Smooth muscle cell (in vitro differentiated cells): ENCODE measurements at regions not wholly inside any gene's neighbourhood (a gene's known extent, or its start where the extent isn't known, plus 50 kb on each side); places are given as distances from the start of the nearest gene placed in this dataset.

ENCODE experiments used
- DNase-seq: peaks from one replicate; lab custom pipeline; 2025; ENCODE audit not compliant: unreplicated experiment; lab: John Stamatoyannopoulos, UW
- H2AFZ ChIP-seq: fragments of 200-600 bp; sonication (generic); 2 replicates; pipeline ENCODE4 v1.6.0; 2016; ENCODE audit warnings: antibody characterized with exemption, low read depth, mild to moderate bottlenecking
- H3F3A ChIP-seq: fragments of 200-600 bp; sonication (generic); 2 replicates; pipeline ENCODE4 v1.6.0; 2017; ENCODE audit warnings: antibody characterized with exemption, low read depth
- H3K27ac ChIP-seq: fragments of 200-600 bp; sonication (generic); 2 replicates; pipeline ENCODE4 v1.5.1; 2016; ENCODE audit warnings: low read depth, mild to moderate bottlenecking
- H3K27me3 ChIP-seq: fragments of 200-600 bp; sonication (generic); 2 replicates; pipeline ENCODE4 v1.6.1; 2016; ENCODE audit warnings: low read depth, mild to moderate bottlenecking
- H3K36me3 ChIP-seq: fragments of 200-600 bp; sonication (generic); 2 replicates; pipeline ENCODE4 v1.5.1; 2016; ENCODE audit warnings: low read depth
- H3K4me1 ChIP-seq: fragments of 200-600 bp; sonication (generic); 2 replicates; pipeline ENCODE4 v1.5.1; 2016; ENCODE audit warnings: low read depth
- H3K4me2 ChIP-seq: fragments of 200-600 bp; sonication (generic); 2 replicates; pipeline ENCODE4 v1.6.0; 2016; ENCODE audit warnings: mild to moderate bottlenecking
- H3K4me3 ChIP-seq: fragments of 200-600 bp; sonication (generic); 2 replicates; pipeline ENCODE4 v1.5.1; 2016; ENCODE audit warnings: mild to moderate bottlenecking
- H3K79me2 ChIP-seq: fragments of 200-600 bp; sonication (generic); 2 replicates; pipeline ENCODE4 v1.6.0; 2016; ENCODE audit warnings: low read depth, mild to moderate bottlenecking
- H3K9ac ChIP-seq: fragments of 200-600 bp; sonication (generic); 2 replicates; pipeline ENCODE4 v1.6.0; 2016; ENCODE audit warnings: low read depth
- H3K9me3 ChIP-seq: fragments of 200-600 bp; sonication (generic); replicated peaks from 2 replicates; pipeline ENCODE4 v1.5.1; 2016; ENCODE audit warnings: low read depth
- H4K20me1 ChIP-seq: fragments of 200-600 bp; sonication (generic); 2 replicates; pipeline ENCODE4 v1.6.0; 2016; ENCODE audit warnings: low read depth
- WGBS: methylation state at CpG from one replicate; pipeline ENCODE4 v1.1.7; 2016; ENCODE audit warnings: low lambda C conversion rate; 5-methylcytosine and 5-hydroxymethylcytosine counted together
- TF ChIP-seq, protein P1 (sequence below): fragments of 200-600 bp; sonication (generic); IDR thresholded peaks from 2 replicates; pipeline ENCODE4 v1.5.1; 2017; ENCODE audit warnings: borderline replicate concordance, mild to moderate bottlenecking, antibody characterized with exemption; ENCODE audit not compliant: insufficient read depth, poor library complexity, severe bottlenecking

- H3F3A ChIP-seq: no peaks in the 10 kb centered on the region
- H4K20me1 ChIP-seq: no peaks in the 10 kb centered on the region
- no peak overlapping the region for H3K27ac ChIP-seq
- no peaks in the 10 kb centered on the region for H3K79me2 ChIP-seq
- WGBS: 84% methylated on average over 7 of the region's 7 CpGs
- no peaks in the 10 kb centered on the region for H3K9me3 ChIP-seq
- H2AFZ ChIP-seq: no peak overlapping the region
- no peaks in the 10 kb centered on the region for H3K4me1 ChIP-seq
- TF ChIP-seq, protein P1, sequence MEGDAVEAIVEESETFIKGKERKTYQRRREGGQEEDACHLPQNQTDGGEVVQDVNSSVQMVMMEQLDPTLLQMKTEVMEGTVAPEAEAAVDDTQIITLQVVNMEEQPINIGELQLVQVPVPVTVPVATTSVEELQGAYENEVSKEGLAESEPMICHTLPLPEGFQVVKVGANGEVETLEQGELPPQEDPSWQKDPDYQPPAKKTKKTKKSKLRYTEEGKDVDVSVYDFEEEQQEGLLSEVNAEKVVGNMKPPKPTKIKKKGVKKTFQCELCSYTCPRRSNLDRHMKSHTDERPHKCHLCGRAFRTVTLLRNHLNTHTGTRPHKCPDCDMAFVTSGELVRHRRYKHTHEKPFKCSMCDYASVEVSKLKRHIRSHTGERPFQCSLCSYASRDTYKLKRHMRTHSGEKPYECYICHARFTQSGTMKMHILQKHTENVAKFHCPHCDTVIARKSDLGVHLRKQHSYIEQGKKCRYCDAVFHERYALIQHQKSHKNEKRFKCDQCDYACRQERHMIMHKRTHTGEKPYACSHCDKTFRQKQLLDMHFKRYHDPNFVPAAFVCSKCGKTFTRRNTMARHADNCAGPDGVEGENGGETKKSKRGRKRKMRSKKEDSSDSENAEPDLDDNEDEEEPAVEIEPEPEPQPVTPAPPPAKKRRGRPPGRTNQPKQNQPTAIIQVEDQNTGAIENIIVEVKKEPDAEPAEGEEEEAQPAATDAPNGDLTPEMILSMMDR: no peak
- DNase-seq: no peak
- no peaks in the 10 kb centered on the region for H3K27me3 ChIP-seq
- no peak overlapping the region for H3K4me2 ChIP-seq
- no peak overlapping the region for H3K9ac ChIP-seq
- no peak overlapping the region for H3K4me3 ChIP-seq
- H3K36me3 ChIP-seq: no peaks in the 10 kb centered on the region
These were observed 162.6 kb upstream of the CYRIA start for GRCh38 chr2:16828044-16828827.

DNA sequence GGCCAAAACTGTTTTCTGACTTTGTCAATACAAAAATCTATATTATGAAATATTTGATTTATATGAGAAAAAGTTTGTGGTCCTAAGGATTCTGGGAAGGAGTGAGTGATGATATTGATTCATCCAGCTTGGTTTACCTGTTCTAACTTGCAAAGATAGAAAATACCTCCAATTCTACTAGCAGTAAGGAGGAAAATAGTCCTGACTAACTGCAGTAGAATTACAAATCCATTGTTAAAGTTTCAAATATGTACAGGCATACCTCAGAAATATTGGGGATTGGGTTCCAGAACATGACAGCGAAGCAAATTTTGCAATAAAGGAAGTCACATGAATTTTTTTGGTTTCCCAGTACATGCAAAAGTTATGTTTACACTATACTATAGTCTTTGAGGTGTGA is 158.8 kb upstream of the CYRIA start:
- TF ChIP-seq, protein P1: no peak
- Histone ChIP-seq H3F3A (no peaks in the 10 kb centered on the region), H2AFZ (no peak overlapping the region), H3K27me3 (no peaks in the 10 kb centered on the region), H3K4me2 (no peak overlapping the region), H3K4me3 (no peak overlapping the region), H3K36me3 (no peaks in the 10 kb centered on the region), H4K20me1 (no peaks in the 10 kb centered on the region), H3K9ac (no peak overlapping the region), H3K4me1 (no peaks in the 10 kb centered on the region), H3K27ac (no peak overlapping the region), H3K79me2 (no peaks in the 10 kb centered on the region), H3K9me3 (no peaks in the 10 kb centered on the region)
- no peak for DNase-seq
- WGBS: 92% methylated on average over 1 of the region's 1 CpG

GRCh38 chr2:16821692-16822091 is 156.1 kb upstream of the CYRIA start:
- H3K27me3 ChIP-seq: no peaks in the 10 kb centered on the region
- no peak overlapping the region for H3K9ac ChIP-seq
- no peak overlapping the region for H2AFZ ChIP-seq
- TF ChIP-seq, protein P1: no peak
- no peaks in the 10 kb centered on the region for H3K79me2 ChIP-seq
- no peaks in the 10 kb centered on the region for H3F3A ChIP-seq
- H3K4me1 ChIP-seq: no peaks in the 10 kb centered on the region
- no peaks in the 10 kb centered on the region for H4K20me1 ChIP-seq
- no peak overlapping the region for H3K4me2 ChIP-seq
- no peak for DNase-seq
- no peaks in the 10 kb centered on the region for H3K36me3 ChIP-seq
- no peaks in the 10 kb centered on the region for H3K9me3 ChIP-seq
- WGBS: 69% methylated on average over 2 of the region's 2 CpGs
- no peak overlapping the region for H3K27ac ChIP-seq
- no peak overlapping the region for H3K4me3 ChIP-seq

- Histone ChIP-seq H3K27ac (no peak overlapping the region), H3F3A (no peaks in the 10 kb centered on the region), H3K27me3 (no peaks in the 10 kb centered on the region), H2AFZ (no peak overlapping the region), H3K4me3 (no peak overlapping the region), H3K79me2 (no peaks in the 10 kb centered on the region), H4K20me1 (no peaks in the 10 kb centered on the region), H3K4me2 (no peak overlapping the region), H3K9me3 (no peaks in the 10 kb centered on the region), H3K4me1 (no peaks in the 10 kb centered on the region), H3K9ac (no peak overlapping the region), H3K36me3 (no peaks in the 10 kb centered on the region)
- DNase-seq: no peak
- 94% methylated on average over 5 of the region's 5 CpGs for WGBS
- TF ChIP-seq, protein P1: no peak
These were observed 152.5 kb upstream of the CYRIA start for GRCh38 chr2:16818203-16818556.
